ENCODE measurements at regions not wholly inside any gene's neighbourhood (a gene's known extent, or its start where the extent isn't known, plus 50 kb on each side); places are given as distances from the start of the nearest gene placed in this dataset.

DNA sequence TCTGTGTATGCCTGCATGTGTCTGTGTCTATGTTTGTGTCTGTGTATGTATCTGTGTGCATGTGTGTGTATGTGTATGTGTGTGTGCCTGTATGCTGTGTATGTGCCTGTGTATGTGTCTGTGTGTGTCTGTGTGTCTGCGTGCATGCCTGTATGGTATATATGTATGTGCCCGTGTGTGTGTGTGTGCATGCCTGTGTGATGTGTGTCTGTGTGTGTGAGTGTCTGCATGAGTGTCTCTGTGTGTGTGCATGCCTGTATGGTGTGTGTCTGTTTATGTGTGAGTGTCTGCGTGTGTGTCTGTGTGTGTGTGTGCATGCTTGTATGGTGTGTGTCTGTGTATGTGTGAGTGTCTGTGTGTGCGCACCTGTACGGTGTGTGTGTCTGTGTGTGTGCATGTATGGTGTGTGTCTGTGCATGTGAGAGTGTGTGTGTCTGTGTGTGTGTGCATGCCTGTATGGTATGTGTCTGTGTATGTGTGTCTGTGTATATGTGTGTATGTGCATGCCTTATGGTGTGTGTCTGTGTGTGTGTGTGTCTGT, 137.1 kb upstream of the IRX2 start:
- no peaks in the 10 kb centered on the region for H3K4me1 ChIP-seq (ENCODE audit: control insufficient read depth in 5 of 5, insufficient read depth in 5 of 5, low read length in 5 of 5)
- no peak overlapping the region for H3K9ac ChIP-seq (ENCODE audit: low read length in 5 of 5)
- no peak overlapping the region for H3K4me3 ChIP-seq (ENCODE audit: low read depth in 1 of 5, low read length in 5 of 5)
- no peak overlapping the region for H3K27ac ChIP-seq (ENCODE audit: low read depth, low read length)
- H3K36me3 ChIP-seq (ENCODE audit: control insufficient read depth in 5 of 5, insufficient read depth in 5 of 5, low read length in 5 of 5): no peaks in the 10 kb centered on the region
- peaks cover 0 to 6% (median 0%) of the 10 kb centered on the region in 5 donors for H3K27me3 ChIP-seq (ENCODE audit: control insufficient read depth in 5 of 5, insufficient read depth in 4 of 5, low read length in 5 of 5)
- peaks cover 0 to 7% (median 0%) of the 10 kb centered on the region in 5 donors for H3K9me3 ChIP-seq (ENCODE audit: control insufficient read depth in 5 of 5, low read length in 5 of 5)

DNA sequence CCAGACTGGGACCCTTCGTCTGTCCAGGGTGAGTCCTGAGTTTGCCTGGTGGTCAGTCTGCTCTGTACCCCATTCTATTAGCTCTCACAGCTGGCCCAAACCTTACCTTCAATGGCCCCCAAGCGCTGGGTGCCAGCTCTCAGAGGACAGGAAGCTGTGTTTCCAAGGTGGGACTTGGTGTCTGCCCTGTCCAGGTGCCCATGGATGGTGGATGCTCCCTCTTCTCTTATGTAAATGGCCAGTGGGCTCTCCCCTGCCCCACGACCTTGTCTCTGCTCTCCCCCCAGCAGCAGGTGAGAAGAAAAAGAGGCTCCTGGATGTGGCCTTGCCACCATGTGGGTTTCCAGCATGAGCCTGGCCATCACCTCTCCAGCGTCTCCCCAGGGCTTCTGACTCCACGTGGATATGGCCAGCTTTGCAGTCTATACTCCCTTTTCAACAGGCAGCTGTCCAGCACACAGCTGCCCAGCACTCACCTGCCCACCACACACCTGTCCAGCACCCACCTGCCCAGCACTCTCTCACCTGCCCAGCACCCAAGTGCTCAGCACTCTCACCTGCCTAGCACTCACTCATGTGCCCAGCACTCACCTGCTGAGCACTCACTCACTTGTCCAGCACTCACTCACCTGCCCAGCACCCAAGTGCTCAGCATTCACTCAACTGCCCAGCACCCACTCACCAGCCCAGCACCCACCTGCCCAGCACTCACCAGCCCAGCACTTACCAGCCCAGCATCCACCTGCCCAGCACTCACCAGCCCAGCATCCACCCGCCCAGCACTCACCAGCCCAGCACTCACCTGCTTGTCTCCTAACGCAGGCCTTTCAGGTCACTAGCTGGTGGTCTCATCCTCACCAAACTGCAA, 136.2 kb upstream of the IRX2 start:
- Histone ChIP-seq H3K9me3 (ENCODE audit: control insufficient read depth in 5 of 5, low read length in 5 of 5) (peaks cover 0 to 7% (median 0%) of the 10 kb centered on the region in 5 donors), H3K4me1 (ENCODE audit: control insufficient read depth in 5 of 5, insufficient read depth in 5 of 5, low read length in 5 of 5) (no peaks in the 10 kb centered on the region), H3K27ac (ENCODE audit: low read depth, low read length) (no peak overlapping the region), H3K4me3 (ENCODE audit: low read depth in 1 of 5, low read length in 5 of 5) (no peak overlapping the region), H3K9ac (ENCODE audit: low read length in 5 of 5) (no peak overlapping the region), H3K36me3 (ENCODE audit: control insufficient read depth in 5 of 5, insufficient read depth in 5 of 5, low read length in 5 of 5) (no peaks in the 10 kb centered on the region), H3K27me3 (ENCODE audit: control insufficient read depth in 5 of 5, insufficient read depth in 4 of 5, low read length in 5 of 5) (peaks cover 0 to 6% (median 0%) of the 10 kb centered on the region in 5 donors)

DNA sequence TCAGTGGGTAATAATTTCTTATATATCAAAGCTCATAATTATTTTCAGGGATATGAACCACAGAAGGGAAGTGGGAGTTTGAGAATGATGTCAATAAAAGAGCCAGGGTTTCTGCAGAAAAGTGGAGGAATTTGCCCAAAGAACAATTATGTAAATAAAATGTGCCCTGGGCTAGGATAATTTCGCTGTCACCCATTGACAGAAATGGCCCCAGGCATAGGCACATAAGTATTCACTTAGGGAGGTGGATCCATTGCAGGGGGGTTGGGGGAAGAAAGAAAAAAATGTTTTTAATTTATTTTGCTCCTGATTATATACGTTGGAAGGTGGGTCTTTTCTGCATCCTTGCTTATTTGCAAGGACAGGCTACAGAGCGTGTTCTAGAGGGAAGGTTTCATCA, 135.1 kb upstream of the IRX2 start:
- no peaks in the 10 kb centered on the region for H3K4me1 ChIP-seq (ENCODE audit: control insufficient read depth in 5 of 5, insufficient read depth in 5 of 5, low read length in 5 of 5)
- H3K36me3 ChIP-seq (ENCODE audit: control insufficient read depth in 5 of 5, insufficient read depth in 5 of 5, low read length in 5 of 5): no peaks in the 10 kb centered on the region
- H3K4me3 ChIP-seq (ENCODE audit: low read depth in 1 of 5, low read length in 5 of 5): no peak overlapping the region
- no peak overlapping the region for H3K9ac ChIP-seq (ENCODE audit: low read length in 5 of 5)
- peaks cover 0 to 6% (median 0%) of the 10 kb centered on the region in 5 donors for H3K27me3 ChIP-seq (ENCODE audit: control insufficient read depth in 5 of 5, insufficient read depth in 4 of 5, low read length in 5 of 5)
- peaks cover 0 to 7% (median 0%) of the 10 kb centered on the region in 5 donors for H3K9me3 ChIP-seq (ENCODE audit: control insufficient read depth in 5 of 5, low read length in 5 of 5)
- no peak overlapping the region for H3K27ac ChIP-seq (ENCODE audit: low read depth, low read length)

DNA sequence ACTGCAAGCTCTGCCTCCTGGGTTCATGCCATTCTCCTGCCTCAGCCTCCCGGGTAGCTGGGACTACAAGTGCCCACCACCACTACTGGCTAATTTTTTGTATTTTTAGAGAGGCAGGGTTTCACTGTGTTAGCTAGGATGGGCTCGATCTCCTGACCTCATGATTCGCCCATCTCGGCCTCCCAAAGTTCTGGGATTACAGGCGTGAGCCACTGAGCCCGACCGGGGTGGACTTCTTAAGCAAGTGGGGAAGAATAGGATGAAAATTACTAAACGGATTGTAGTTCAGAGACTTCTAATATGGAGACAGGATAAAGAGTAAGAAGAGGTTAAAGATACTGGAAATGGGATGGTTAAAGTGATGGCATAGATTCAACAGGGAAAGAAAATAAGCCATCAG, 132.3 kb upstream of the IRX2 start:
- peaks cover 0 to 15% (median 9%) of the 10 kb centered on the region in 5 donors for H3K9me3 ChIP-seq (ENCODE audit: control insufficient read depth in 5 of 5, low read length in 5 of 5)
- H3K4me3 ChIP-seq (ENCODE audit: low read depth in 1 of 5, low read length in 5 of 5): no peak overlapping the region
- peaks cover 0 to 5% (median 0%) of the 10 kb centered on the region in 5 donors for H3K27me3 ChIP-seq (ENCODE audit: control insufficient read depth in 5 of 5, insufficient read depth in 4 of 5, low read length in 5 of 5)
- no peak overlapping the region for H3K9ac ChIP-seq (ENCODE audit: low read length in 5 of 5)
- no peaks in the 10 kb centered on the region for H3K36me3 ChIP-seq (ENCODE audit: control insufficient read depth in 5 of 5, insufficient read depth in 5 of 5, low read length in 5 of 5)
- no peaks in the 10 kb centered on the region for H3K4me1 ChIP-seq (ENCODE audit: control insufficient read depth in 5 of 5, insufficient read depth in 5 of 5, low read length in 5 of 5)
- H3K27ac ChIP-seq (ENCODE audit: low read depth, low read length): no peak overlapping the region

DNA sequence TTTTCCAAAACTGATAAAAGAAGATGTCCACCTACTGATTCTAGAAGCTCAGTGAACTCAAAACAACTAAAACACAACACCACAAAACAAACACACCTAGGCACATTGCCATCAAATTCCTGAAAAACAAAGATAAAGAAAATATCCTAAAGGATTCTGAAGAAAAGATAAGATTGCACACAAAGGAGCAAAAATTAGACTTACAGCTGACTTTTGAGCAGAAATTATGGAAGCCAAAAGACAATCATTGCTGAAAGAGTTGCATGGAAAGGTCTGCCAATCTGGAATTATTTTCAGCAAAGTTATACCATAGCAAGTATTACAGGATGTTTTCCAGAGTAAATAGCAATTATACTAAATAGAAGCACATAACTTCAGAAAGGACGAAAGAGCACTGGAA, 128.2 kb upstream of the IRX2 start:
- Histone ChIP-seq H3K36me3 (ENCODE audit: control insufficient read depth in 5 of 5, insufficient read depth in 5 of 5, low read length in 5 of 5) (no peaks in the 10 kb centered on the region), H3K27ac (ENCODE audit: low read depth, low read length) (no peak overlapping the region), H3K9ac (ENCODE audit: low read length in 5 of 5) (no peak overlapping the region), H3K9me3 (ENCODE audit: control insufficient read depth in 5 of 5, low read length in 5 of 5) (peaks cover 0 to 14% (median 10%) of the 10 kb centered on the region in 5 donors), H3K27me3 (ENCODE audit: control insufficient read depth in 5 of 5, insufficient read depth in 4 of 5, low read length in 5 of 5) (no peaks in the 10 kb centered on the region), H3K4me3 (ENCODE audit: low read depth in 1 of 5, low read length in 5 of 5) (no peak overlapping the region), H3K4me1 (ENCODE audit: control insufficient read depth in 5 of 5, insufficient read depth in 5 of 5, low read length in 5 of 5) (no peaks in the 10 kb centered on the region)

DNA sequence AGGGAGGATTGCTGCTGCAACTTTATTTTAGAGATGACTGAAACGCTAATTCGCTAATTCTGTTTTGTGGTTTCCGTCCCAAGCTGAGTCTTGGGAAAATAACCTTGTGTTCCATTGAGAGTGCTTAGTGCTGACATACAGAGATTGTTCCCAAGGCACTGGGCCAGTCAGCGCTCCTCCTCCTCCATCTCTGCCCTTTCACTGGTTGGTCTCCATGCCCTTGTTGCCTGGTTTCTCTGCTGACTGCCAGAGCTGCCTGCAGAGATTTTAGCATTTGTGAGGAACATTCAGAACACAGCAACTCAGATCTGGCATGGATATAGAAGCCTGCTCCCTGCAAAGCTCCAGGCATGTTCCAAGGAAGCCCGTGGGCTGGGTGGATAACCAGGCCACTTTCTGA, 126.0 kb upstream of the IRX2 start:
- no peak overlapping the region for H3K9ac ChIP-seq (ENCODE audit: low read length in 5 of 5)
- no peak overlapping the region for H3K4me3 ChIP-seq (ENCODE audit: low read depth in 1 of 5, low read length in 5 of 5)
- no peak overlapping the region for H3K27ac ChIP-seq (ENCODE audit: low read depth, low read length)
- H3K27me3 ChIP-seq (ENCODE audit: control insufficient read depth in 5 of 5, insufficient read depth in 4 of 5, low read length in 5 of 5): no peaks in the 10 kb centered on the region
- H3K4me1 ChIP-seq (ENCODE audit: control insufficient read depth in 5 of 5, insufficient read depth in 5 of 5, low read length in 5 of 5): no peaks in the 10 kb centered on the region
- H3K9me3 ChIP-seq (ENCODE audit: control insufficient read depth in 5 of 5, low read length in 5 of 5): peaks cover 0 to 16% (median 11%) of the 10 kb centered on the region in 5 donors
- H3K36me3 ChIP-seq (ENCODE audit: control insufficient read depth in 5 of 5, insufficient read depth in 5 of 5, low read length in 5 of 5): no peaks in the 10 kb centered on the region

DNA sequence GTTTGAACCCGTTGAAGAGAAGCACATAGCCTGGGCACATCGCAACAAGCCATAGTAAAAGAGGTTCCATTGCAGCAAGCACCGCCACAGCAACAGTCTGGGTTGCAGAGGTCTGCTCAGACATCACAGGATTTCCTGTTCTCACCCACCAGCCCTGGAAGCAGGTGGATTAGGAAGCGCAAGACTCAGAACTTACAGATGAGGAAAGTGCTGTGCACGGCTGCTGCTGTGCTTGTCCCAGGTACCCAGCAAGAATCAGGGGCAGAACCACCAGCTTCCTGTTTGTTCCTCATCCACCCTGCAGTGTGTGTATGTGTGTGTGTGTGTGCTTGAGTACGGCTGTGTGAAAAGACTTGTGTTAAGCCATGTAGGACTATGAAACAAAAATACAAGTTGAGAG, 124.7 kb upstream of the IRX2 start:
- Histone ChIP-seq H3K9ac (ENCODE audit: low read length in 5 of 5) (no peak overlapping the region), H3K4me1 (ENCODE audit: control insufficient read depth in 5 of 5, insufficient read depth in 5 of 5, low read length in 5 of 5) (no peaks in the 10 kb centered on the region), H3K27me3 (ENCODE audit: control insufficient read depth in 5 of 5, insufficient read depth in 4 of 5, low read length in 5 of 5) (no peaks in the 10 kb centered on the region), H3K27ac (ENCODE audit: low read depth, low read length) (no peak overlapping the region), H3K36me3 (ENCODE audit: control insufficient read depth in 5 of 5, insufficient read depth in 5 of 5, low read length in 5 of 5) (no peaks in the 10 kb centered on the region), H3K9me3 (ENCODE audit: control insufficient read depth in 5 of 5, low read length in 5 of 5) (peaks cover 0 to 17% (median 11%) of the 10 kb centered on the region in 5 donors), H3K4me3 (ENCODE audit: low read depth in 1 of 5, low read length in 5 of 5) (no peak overlapping the region)

DNA sequence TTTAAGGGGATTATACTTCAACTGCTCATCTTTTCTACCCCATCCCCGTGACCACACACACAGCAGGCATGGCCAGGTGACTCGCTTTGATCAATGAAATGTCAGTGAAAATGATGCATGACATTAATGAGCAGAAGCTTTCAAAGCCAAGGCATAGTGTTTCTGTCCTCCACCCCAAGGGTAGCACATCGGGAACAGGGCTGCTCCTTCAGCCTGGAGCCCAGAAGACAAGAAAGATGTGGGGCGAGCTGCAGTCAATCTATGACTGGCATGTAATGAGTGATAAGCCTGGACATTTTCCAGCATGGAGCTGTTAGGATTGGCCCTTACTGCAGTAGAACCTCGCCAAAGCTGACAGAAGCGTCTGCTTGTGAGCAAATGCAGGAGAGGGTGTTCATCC, 122.6 kb upstream of the IRX2 start:
- H3K27ac ChIP-seq (ENCODE audit: low read depth, low read length): no peak overlapping the region

DNA sequence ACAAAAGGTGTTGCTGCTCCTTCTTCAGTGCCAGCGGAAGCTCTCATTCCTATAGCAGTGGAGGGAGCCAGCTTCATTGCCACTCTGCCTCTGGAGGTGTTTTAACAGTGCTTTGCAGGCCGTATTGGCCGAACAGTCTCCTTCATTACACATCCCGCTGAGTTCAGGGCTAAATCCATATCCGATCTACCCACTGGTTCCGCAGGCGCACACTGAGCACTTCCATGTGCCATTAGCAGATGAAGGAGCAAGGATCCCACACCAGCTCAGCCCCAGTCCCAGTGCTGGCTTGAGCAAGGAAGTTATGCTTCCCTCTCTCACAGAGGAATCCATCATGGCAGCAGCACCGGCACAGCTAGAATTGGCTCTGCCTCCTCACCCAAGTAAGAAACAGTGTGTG, 121.2 kb upstream of the IRX2 start:
- H3K4me1 ChIP-seq (ENCODE audit: control insufficient read depth in 5 of 5, insufficient read depth in 5 of 5, low read length in 5 of 5): no peaks in the 10 kb centered on the region
- H3K27me3 ChIP-seq (ENCODE audit: control insufficient read depth in 5 of 5, insufficient read depth in 4 of 5, low read length in 5 of 5): peaks cover 0 to 2% (median 0%) of the 10 kb centered on the region in 5 donors
- H3K9me3 ChIP-seq (ENCODE audit: control insufficient read depth in 5 of 5, low read length in 5 of 5): peaks cover 0 to 3% (median 3%) of the 10 kb centered on the region in 5 donors
- no peak overlapping the region for H3K27ac ChIP-seq (ENCODE audit: low read depth, low read length)
- H3K36me3 ChIP-seq (ENCODE audit: control insufficient read depth in 5 of 5, insufficient read depth in 5 of 5, low read length in 5 of 5): no peaks in the 10 kb centered on the region
- H3K4me3 ChIP-seq (ENCODE audit: low read depth in 1 of 5, low read length in 5 of 5): no peak overlapping the region
- no peak overlapping the region for H3K9ac ChIP-seq (ENCODE audit: low read length in 5 of 5)

More for the DNA sequence above, 122.6 kb upstream of the IRX2 start:
- peaks cover 0 to 9% (median 6%) of the 10 kb centered on the region in 5 donors for H3K9me3 ChIP-seq (ENCODE audit: control insufficient read depth in 5 of 5, low read length in 5 of 5)
- no peak overlapping the region for H3K9ac ChIP-seq (ENCODE audit: low read length in 5 of 5)
- H3K4me1 ChIP-seq (ENCODE audit: control insufficient read depth in 5 of 5, insufficient read depth in 5 of 5, low read length in 5 of 5): no peaks in the 10 kb centered on the region
- H3K36me3 ChIP-seq (ENCODE audit: control insufficient read depth in 5 of 5, insufficient read depth in 5 of 5, low read length in 5 of 5): no peaks in the 10 kb centered on the region
- H3K4me3 ChIP-seq (ENCODE audit: low read depth in 1 of 5, low read length in 5 of 5): no peak overlapping the region
- H3K27me3 ChIP-seq (ENCODE audit: control insufficient read depth in 5 of 5, insufficient read depth in 4 of 5, low read length in 5 of 5): no peaks in the 10 kb centered on the region

DNA sequence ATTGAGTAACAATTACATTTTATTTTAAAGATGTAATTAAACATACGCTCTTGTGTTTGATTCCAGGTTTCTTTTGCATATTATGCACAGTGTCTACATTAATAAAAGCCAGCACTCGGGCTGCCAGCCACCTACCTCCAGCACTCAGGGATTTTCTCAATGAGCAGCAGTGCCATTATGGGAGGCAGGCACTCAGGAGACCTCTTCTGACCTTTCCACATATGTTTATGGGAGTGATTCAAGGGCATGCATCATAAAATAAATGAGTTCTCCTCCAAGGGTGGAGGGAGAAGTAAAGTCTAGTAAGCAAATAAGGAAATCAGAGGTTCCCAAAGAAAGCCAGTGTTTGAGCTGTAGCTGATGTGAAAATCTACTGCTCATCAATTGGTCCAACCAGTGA, 119.8 kb upstream of the IRX2 start:
- no peak overlapping the region for H3K4me3 ChIP-seq (ENCODE audit: low read depth in 1 of 5, low read length in 5 of 5)

More for the DNA sequence above, 119.8 kb upstream of the IRX2 start:
- Histone ChIP-seq H3K36me3 (ENCODE audit: control insufficient read depth in 5 of 5, insufficient read depth in 5 of 5, low read length in 5 of 5) (no peaks in the 10 kb centered on the region), H3K27me3 (ENCODE audit: control insufficient read depth in 5 of 5, insufficient read depth in 4 of 5, low read length in 5 of 5) (peaks cover 0 to 8% (median 0%) of the 10 kb centered on the region in 5 donors), H3K27ac (ENCODE audit: low read depth, low read length) (no peak overlapping the region), H3K9ac (ENCODE audit: low read length in 5 of 5) (no peak overlapping the region), H3K9me3 (ENCODE audit: control insufficient read depth in 5 of 5, low read length in 5 of 5) (peaks cover 0 to 6% (median 3%) of the 10 kb centered on the region in 5 donors), H3K4me1 (ENCODE audit: control insufficient read depth in 5 of 5, insufficient read depth in 5 of 5, low read length in 5 of 5) (no peaks in the 10 kb centered on the region)

All from subcutaneous abdominal adipose tissue (tissue), 5 donors.